Activated naive CD4-positive, alpha-beta T cell treated with anti-CD3 and anti-CD28 coated beads, Interleukin-2, amount 50 U/mL, for 24 hours (primary cell): ENCODE measurements at regions not wholly inside any gene's neighbourhood (a gene's known extent, or its start where the extent isn't known, plus 50 kb on each side); places are given as distances from the start of the nearest gene placed in this dataset.

ENCODE experiments used
- H3K27ac Mint-ChIP-seq: one replicate; pipeline ENCODE4 v1.8.0; 2021; ENCODE audit warnings: mild to moderate bottlenecking, mixed read lengths
- H3K27me3 Mint-ChIP-seq: one replicate; pipeline ENCODE4 v1.8.0; 2021; ENCODE audit warnings: mixed read lengths
- H3K36me3 Mint-ChIP-seq: one replicate; pipeline ENCODE4 v1.8.0; 2021; ENCODE audit warnings: mixed read lengths
- H3K4me1 Mint-ChIP-seq: one replicate; pipeline ENCODE4 v1.8.0; 2021; ENCODE audit warnings: mixed read lengths
- H3K4me3 Mint-ChIP-seq: one replicate; pipeline ENCODE4 v1.8.0; 2021; ENCODE audit warnings: mild to moderate bottlenecking, mixed read lengths
- H3K9me3 Mint-ChIP-seq: one replicate; pipeline ENCODE4 v1.8.0; 2021; ENCODE audit warnings: mixed read lengths

- H3K36me3 Mint-ChIP-seq = no peaks in the 10 kb centered on the region
- H3K9me3 Mint-ChIP-seq = no peaks in the 10 kb centered on the region
- H3K27me3 Mint-ChIP-seq = no peaks in the 10 kb centered on the region
- H3K27ac Mint-ChIP-seq = peak overlapping the region; percentile 57
- peaks cover 49% of the 10 kb centered on the region for H3K4me1 Mint-ChIP-seq
- H3K4me3 Mint-ChIP-seq = peak overlapping the region; percentile 85
Observed at GRCh38 chr13:39957868-39958677, 302.6 kb downstream of the COG6 start.

GRCh38 chr13:39959497-39960144 is 304.2 kb downstream of the COG6 start:
- H3K36me3 Mint-ChIP-seq = no peaks in the 10 kb centered on the region
- no peaks in the 10 kb centered on the region for H3K9me3 Mint-ChIP-seq
- H3K27me3 Mint-ChIP-seq = no peaks in the 10 kb centered on the region
- H3K27ac Mint-ChIP-seq = no peak overlapping the region
- peaks cover 39% of the 10 kb centered on the region for H3K4me1 Mint-ChIP-seq
- no peak overlapping the region for H3K4me3 Mint-ChIP-seq

GRCh38 chr13:39960191-39960590 is 304.7 kb downstream of the COG6 start:
- Mint-ChIP-seq H3K4me3 (no peak overlapping the region), H3K36me3 (no peaks in the 10 kb centered on the region), H3K4me1 (peaks cover 39% of the 10 kb centered on the region), H3K27me3 (no peaks in the 10 kb centered on the region), H3K9me3 (no peaks in the 10 kb centered on the region), H3K27ac (no peak overlapping the region)

- Mint-ChIP-seq H3K27me3 (no peaks in the 10 kb centered on the region), H3K4me3 (no peak overlapping the region), H3K27ac (no peak overlapping the region), H3K9me3 (no peaks in the 10 kb centered on the region), H3K36me3 (no peaks in the 10 kb centered on the region), H3K4me1 (peaks cover 32% of the 10 kb centered on the region)
Observed at GRCh38 chr13:39961036-39961435, 305.6 kb downstream of the COG6 start.

- H3K4me1 Mint-ChIP-seq = peaks cover 11% of the 10 kb centered on the region
- no peaks in the 10 kb centered on the region for H3K36me3 Mint-ChIP-seq
- H3K27me3 Mint-ChIP-seq = no peaks in the 10 kb centered on the region
- no peaks in the 10 kb centered on the region for H3K9me3 Mint-ChIP-seq
- H3K4me3 Mint-ChIP-seq = no peak overlapping the region
- no peak overlapping the region for H3K27ac Mint-ChIP-seq
Observed at GRCh38 chr13:39963612-39964011, 308.1 kb downstream of the COG6 start.

GRCh38 chr13:39965309-39965708 is 309.8 kb downstream of the COG6 start:
- no peaks in the 10 kb centered on the region for H3K9me3 Mint-ChIP-seq
- no peak overlapping the region for H3K4me3 Mint-ChIP-seq
- no peaks in the 10 kb centered on the region for H3K27me3 Mint-ChIP-seq
- H3K27ac Mint-ChIP-seq = no peak overlapping the region
- H3K36me3 Mint-ChIP-seq = no peaks in the 10 kb centered on the region
- H3K4me1 Mint-ChIP-seq = peaks cover 4% of the 10 kb centered on the region

- Mint-ChIP-seq H3K4me1 (peaks cover 4% of the 10 kb centered on the region), H3K27me3 (no peaks in the 10 kb centered on the region), H3K9me3 (no peaks in the 10 kb centered on the region), H3K4me3 (no peak overlapping the region), H3K27ac (no peak overlapping the region), H3K36me3 (no peaks in the 10 kb centered on the region)
Observed at GRCh38 chr13:39967199-39967959, 311.9 kb downstream of the COG6 start.

- H3K27ac Mint-ChIP-seq = no peak overlapping the region
- no peaks in the 10 kb centered on the region for H3K9me3 Mint-ChIP-seq
- no peaks in the 10 kb centered on the region for H3K36me3 Mint-ChIP-seq
- no peak overlapping the region for H3K4me3 Mint-ChIP-seq
- H3K27me3 Mint-ChIP-seq = no peaks in the 10 kb centered on the region
- peaks cover 4% of the 10 kb centered on the region for H3K4me1 Mint-ChIP-seq
Observed at GRCh38 chr13:39968646-39969475, 313.4 kb downstream of the COG6 start.

GRCh38 chr13:39970177-39970846 is 314.9 kb downstream of the COG6 start:
- H3K4me3 Mint-ChIP-seq = no peak overlapping the region
- no peaks in the 10 kb centered on the region for H3K9me3 Mint-ChIP-seq
- no peaks in the 10 kb centered on the region for H3K36me3 Mint-ChIP-seq
- H3K27me3 Mint-ChIP-seq = no peaks in the 10 kb centered on the region
- peaks cover 4% of the 10 kb centered on the region for H3K4me1 Mint-ChIP-seq
- H3K27ac Mint-ChIP-seq = no peak overlapping the region

- no peaks in the 10 kb centered on the region for H3K36me3 Mint-ChIP-seq
- no peak overlapping the region for H3K4me3 Mint-ChIP-seq
- no peaks in the 10 kb centered on the region for H3K9me3 Mint-ChIP-seq
- H3K27ac Mint-ChIP-seq = no peak overlapping the region
- H3K27me3 Mint-ChIP-seq = no peaks in the 10 kb centered on the region
- peaks cover 2% of the 10 kb centered on the region for H3K4me1 Mint-ChIP-seq
Observed at GRCh38 chr13:39971526-39971925, 316.1 kb downstream of the COG6 start.

- H3K27me3 Mint-ChIP-seq = no peaks in the 10 kb centered on the region
- H3K27ac Mint-ChIP-seq = no peak overlapping the region
- H3K4me3 Mint-ChIP-seq = no peak overlapping the region
- no peaks in the 10 kb centered on the region for H3K36me3 Mint-ChIP-seq
- H3K4me1 Mint-ChIP-seq = no peaks in the 10 kb centered on the region
- H3K9me3 Mint-ChIP-seq = no peaks in the 10 kb centered on the region
Observed at GRCh38 chr13:39976481-39976880, 321.0 kb downstream of the COG6 start.

GRCh38 chr13:39981056-39981455 is 325.6 kb downstream of the COG6 start:
- H3K36me3 Mint-ChIP-seq = peaks cover 2% of the 10 kb centered on the region
- no peak overlapping the region for H3K27ac Mint-ChIP-seq
- H3K9me3 Mint-ChIP-seq = no peaks in the 10 kb centered on the region
- no peaks in the 10 kb centered on the region for H3K4me1 Mint-ChIP-seq
- H3K27me3 Mint-ChIP-seq = no peaks in the 10 kb centered on the region
- H3K4me3 Mint-ChIP-seq = no peak overlapping the region

GRCh38 chr13:39982745-39983144 is 327.3 kb downstream of the COG6 start:
- Mint-ChIP-seq H3K36me3 (peaks cover 2% of the 10 kb centered on the region), H3K27ac (no peak overlapping the region)

GRCh38 chr13:39985071-39985470 is 329.6 kb downstream of the COG6 start:
- Mint-ChIP-seq H3K9me3 (no peaks in the 10 kb centered on the region), H3K27me3 (no peaks in the 10 kb centered on the region), H3K27ac (no peak overlapping the region), H3K4me1 (no peaks in the 10 kb centered on the region), H3K36me3 (peaks cover 2% of the 10 kb centered on the region), H3K4me3 (no peak overlapping the region)

More at GRCh38 chr13:39982745-39983144, 327.3 kb downstream of the COG6 start:
- Mint-ChIP-seq H3K4me3 (no peak overlapping the region), H3K27me3 (no peaks in the 10 kb centered on the region), H3K9me3 (no peaks in the 10 kb centered on the region), H3K4me1 (no peaks in the 10 kb centered on the region)

GRCh38 chr13:39988351-39988750 is 332.9 kb downstream of the COG6 start:
- no peak overlapping the region for H3K27ac Mint-ChIP-seq
- H3K4me1 Mint-ChIP-seq = no peaks in the 10 kb centered on the region
- H3K9me3 Mint-ChIP-seq = no peaks in the 10 kb centered on the region
- no peaks in the 10 kb centered on the region for H3K36me3 Mint-ChIP-seq
- H3K27me3 Mint-ChIP-seq = no peaks in the 10 kb centered on the region
- no peak overlapping the region for H3K4me3 Mint-ChIP-seq
